Activated T-cell treated with anti-CD3 and anti-CD28 coated beads for 48 hours (primary cell): ENCODE measurements at regions not wholly inside any gene's neighbourhood (a gene's known extent, or its start where the extent isn't known, plus 50 kb on each side); places are given as distances from the start of the nearest gene placed in this dataset.

Experiments used
- DNase-seq: peaks from one replicate; pipeline ENCODE4 v3.0.0-alpha.2; 2020; ENCODE audit warnings: low read depth

DNA sequence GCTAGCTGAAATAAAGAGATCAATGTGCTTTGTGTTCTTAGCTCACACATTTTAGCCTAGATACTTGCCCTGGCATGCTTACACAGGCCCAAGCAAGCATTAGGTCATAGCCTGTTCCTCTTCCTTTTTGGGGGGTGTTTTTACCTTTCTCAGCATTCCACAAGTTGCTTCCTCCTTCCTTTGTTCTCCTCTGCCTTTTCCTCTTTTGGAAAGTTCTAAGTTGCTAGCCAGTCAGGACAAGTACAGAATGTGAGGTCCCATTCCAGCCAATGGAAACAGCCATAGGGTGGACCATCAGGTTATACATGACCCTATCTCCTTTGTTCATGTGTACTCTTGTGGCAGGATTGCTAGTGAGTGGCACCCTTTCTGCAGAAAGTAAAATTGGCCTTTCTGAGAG, 154.9 kb downstream of the RASSF9 start:
- DNase-seq: no peak

DNA sequence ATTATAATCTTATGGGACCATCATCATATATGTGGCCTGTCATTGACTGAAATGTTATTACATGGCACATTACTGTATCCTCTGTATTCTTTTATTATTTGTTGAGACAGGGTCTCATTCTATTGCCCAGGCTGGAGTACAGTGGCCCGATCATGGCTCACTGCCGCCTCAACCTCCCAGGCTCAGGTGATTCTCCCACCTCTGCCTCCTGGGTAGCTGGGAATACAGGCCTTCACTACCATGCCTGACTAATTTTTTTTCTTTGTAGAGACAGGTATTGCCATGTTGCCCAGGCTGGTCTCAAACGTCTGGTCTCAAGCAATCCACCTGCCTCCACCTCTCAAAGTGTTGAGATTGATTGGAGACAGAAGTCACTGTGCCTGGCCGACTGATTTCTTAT, 153.2 kb downstream of the RASSF9 start:
- DNase-seq: no peak

DNA sequence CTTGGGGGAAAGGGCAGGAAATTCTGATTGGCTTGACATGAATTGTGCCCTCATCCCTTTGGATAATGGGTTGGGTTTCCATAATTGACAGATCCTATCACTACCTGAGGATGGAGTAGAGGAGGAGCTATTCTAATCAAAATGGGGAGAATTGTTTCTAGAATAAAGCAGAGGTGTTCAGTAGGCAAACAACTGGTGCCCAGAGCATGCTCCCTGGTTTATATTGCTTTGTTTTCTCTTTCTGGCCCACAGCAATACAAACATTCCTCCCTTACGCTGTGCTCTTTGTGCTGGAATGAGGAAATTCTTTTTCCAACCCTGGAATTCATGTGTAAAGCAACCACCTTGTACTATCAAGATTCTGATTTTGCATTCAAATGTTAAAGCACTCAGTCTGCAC, 147.4 kb downstream of the RASSF9 start:
- no peak for DNase-seq

- DNase-seq: no peak
Measured at GRCh38 chr12:85690146-85690545, 146.1 kb downstream of the RASSF9 start.

GRCh38 chr12:85693093-85693665, 143.0 kb downstream of the RASSF9 start:
- no peak for DNase-seq

DNA sequence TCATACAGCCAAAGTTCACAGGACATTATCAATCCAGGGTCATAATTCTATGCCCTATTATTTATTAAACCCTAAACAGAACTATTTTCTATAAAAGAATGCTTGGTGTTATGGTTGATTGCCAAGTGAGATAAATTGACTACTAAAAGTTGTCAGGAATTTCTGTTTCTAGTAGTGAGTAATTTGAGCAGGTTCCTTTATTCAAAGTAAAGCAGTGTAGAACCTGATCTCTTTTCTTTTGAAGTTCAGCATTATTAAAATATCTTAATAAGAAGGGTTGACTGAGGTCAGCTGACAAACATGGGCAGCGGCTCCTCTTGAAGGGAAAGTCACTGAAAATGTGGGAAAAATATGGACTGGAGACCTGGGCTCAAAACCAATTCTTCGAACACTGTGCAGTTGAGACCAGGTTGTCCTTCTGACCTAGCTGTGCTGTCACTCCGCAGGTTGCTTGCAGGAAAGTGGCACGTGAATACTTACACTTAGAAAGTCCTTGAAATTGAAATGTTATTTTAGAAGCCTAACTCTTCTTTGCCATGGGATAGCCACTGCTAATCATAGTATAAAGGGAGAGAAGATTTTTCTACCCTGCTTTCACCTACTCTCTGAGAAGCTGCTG, 141.0 kb downstream of the RASSF9 start:
- DNase-seq: no peak

- no peak for DNase-seq
Measured at GRCh38 chr12:85697003-85697402, 139.2 kb downstream of the RASSF9 start.

DNA sequence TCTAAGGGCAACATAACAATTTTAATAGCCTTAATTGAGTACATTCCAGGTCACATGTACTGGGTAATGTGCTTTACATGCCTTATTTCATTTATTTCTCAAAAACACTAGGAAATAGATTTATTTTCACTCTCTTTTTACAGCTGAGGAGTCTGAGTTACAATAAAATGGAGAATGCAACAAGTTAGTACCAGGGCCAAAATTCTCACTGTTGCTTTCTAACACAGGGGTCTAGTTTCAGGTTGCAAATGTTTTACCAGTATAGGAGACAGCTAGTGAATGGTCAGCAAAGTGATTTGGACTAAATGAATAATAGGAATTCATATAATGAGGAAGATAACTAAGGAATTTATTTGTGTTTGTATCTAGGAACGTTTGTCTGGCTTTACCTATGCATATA, 137.3 kb downstream of the RASSF9 start:
- DNase-seq: no peak

- no peak for DNase-seq
Measured at GRCh38 chr12:85708775-85709174, 127.4 kb downstream of the RASSF9 start.

DNA sequence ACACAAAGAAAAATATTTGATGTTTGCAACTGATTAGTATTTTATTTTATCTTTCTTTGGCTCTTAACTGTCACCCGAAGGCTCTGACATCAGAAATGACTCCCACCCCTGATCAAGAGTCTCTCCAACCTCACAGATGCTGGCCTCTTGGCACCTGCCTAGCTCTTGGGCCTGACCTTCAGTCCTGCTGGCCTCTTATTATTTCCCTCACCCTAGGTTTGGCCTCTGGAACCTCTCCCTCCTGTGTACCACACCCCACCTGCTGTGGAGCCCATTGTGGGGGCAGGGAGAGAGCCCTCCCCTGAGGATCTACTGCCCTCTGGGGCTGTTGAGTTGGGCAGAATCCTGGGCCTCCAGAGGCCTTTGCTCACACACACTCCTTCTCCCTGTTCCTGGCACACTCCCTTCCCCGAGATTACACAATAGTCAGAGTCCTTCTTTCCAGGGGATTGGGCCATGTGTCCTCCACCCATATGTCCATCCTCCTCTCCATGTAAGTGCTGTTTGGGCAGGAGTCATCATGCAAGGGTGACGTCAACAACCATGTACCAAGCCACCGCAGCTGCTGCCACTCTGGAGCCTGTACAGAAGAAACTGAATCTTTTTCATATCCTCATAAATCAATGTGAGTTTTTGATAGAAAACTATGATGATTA, 124.3 kb downstream of the RASSF9 start:
- no peak for DNase-seq

DNA sequence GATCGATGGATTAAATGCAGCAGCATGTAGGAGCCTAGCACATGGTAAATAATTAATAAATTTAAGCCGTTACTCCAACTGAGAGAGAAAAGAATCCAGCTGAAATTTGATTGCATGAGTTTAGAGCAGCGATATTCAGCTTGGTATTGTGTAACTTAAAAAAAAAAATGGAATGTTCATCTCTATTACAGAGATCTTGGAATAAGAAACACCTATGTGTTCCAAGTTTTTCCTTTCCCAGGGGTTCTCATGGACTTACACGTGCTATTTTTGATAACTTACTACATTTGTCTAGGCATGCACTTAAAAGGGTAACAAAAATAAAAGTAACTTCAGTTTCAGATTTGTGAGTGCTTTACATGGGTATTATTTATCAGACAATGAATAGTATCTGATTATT, 122.8 kb downstream of the RASSF9 start:
- DNase-seq: no peak

DNA sequence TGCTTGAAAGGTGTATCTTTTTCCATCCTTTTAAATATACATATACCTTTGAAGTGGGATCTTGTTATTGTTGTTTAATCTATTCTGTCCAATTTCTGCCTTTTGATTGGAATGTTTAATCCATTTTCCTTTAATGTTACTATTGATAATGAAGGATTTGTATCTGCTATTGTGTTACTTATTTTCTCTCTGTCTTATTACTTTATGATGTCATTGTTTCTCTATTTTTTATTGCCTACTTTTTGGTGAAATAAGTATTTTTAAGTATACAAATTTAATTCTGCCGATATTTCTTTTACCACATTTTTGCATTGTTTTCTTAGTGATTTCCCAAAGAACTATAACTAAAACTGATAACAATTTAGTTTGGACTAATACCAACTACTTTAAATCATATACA, 121.8 kb downstream of the RASSF9 start:
- no peak for DNase-seq

GRCh38 chr12:85720308-85721033, 115.7 kb downstream of the RASSF9 start:
- DNase-seq: no peak

GRCh38 chr12:85725991-85726390, 110.2 kb downstream of the RASSF9 start:
- DNase-seq: no peak

- no peak for DNase-seq
Measured at GRCh38 chr12:85733221-85733840, 102.9 kb downstream of the RASSF9 start.

DNA sequence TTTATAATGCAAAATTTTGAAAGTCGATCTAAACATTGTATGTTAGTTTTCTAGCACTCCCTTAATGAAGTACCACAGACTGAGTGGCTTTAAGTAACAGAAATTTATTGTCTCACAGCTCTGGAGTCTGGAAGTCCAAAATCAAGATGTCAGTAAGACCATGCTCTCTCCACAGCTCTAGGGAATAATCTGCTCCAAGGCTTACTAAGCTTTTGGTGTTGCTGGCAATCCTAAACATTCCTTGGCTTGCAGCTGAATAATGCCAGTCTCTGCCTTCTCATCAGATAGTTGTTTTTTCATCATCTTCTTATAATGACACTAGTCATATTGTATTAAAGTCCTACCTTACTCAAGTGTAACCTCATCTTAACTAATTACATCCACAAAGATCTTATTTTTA, 102.2 kb downstream of the RASSF9 start:
- no peak for DNase-seq

- DNase-seq: no peak
Measured at GRCh38 chr12:85740186-85740585, 96.0 kb downstream of the RASSF9 start.

DNA sequence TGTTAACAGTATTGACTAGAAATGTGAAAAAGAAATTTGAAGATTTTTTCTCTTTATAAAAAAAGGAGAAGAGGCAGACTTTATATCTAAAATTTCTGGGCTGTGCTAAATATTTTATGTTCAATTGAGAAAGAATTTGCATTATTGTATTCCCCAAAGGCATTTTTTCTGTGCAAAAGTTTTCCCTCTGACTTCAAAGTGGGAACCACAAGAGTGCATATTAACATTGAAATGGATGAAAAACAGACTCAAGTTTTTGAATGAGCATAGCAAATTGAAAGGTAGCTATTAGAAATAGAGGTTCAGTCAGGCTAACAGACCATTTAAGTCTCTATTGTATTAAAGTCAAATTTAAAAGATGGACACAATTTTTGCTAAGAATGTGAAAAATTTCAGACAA, 95.2 kb downstream of the RASSF9 start:
- DNase-seq: no peak

DNA sequence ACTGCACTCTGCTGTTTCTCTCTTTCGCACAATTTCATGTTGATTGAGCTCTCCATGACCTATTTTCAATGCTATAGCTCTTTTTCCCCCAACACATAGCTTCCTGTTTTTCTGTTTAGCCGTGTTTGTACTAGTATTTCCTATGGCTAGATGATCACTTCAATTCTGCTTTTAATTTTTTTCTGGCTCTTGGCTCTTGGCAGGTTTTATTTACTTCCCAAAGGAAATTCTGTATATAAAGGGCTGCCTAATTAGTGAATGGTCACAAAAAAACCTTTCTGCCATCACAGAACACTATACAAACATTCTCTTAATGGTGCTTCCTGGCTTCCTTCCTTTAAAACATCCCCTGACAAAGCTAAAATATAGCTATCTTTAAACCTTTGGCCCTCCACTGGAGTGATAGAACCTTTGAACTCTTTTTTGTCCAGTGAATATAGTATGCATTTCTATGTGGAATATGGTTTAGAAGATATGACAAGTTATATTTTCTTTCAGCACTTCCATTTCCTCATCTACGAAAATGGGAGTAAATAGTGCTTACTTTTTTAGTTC, 88.2 kb downstream of the RASSF9 start:
- DNase-seq: no peak
